DND-41 (cell line): ENCODE measurements at regions not wholly inside any gene's neighbourhood (a gene's known extent, or its start where the extent isn't known, plus 50 kb on each side); places are given as distances from the start of the nearest gene placed in this dataset.

Experiments
- CTCF ChIP-seq: IDR thresholded peaks from 2 replicates; pipeline ENCODE4 v1.5.1; 2012; ENCODE audit warnings: borderline replicate concordance, low read length, moderate library complexity, mild to moderate bottlenecking; ENCODE audit not compliant: poor library complexity, severe bottlenecking; ENCODE audit errors: extremely low read depth
- EZH2 ChIP-seq: IDR thresholded peaks from 3 replicates; pipeline ENCODE4 v1.6.1; 2012; ENCODE audit warnings: borderline replicate concordance, low read depth, mild to moderate bottlenecking, moderate library complexity, low read length, inconsistent platforms; ENCODE audit not compliant: severe bottlenecking

GRCh38 chr16:17555176-17555575 lies 84.4 kb upstream of the XYLT1 start:
- TF ChIP-seq CTCF: no peak
- no peak for TF ChIP-seq EZH2
